ENCODE measurements at regions not wholly inside any gene's neighbourhood (a gene's known extent, or its start where the extent isn't known, plus 50 kb on each side); places are given as distances from the start of the nearest gene placed in this dataset. TPM values are rescaled to one million over a fixed set of nuclear protein-coding genes. Genes with fewer than 3 reads are reported as not detected.

DNA sequence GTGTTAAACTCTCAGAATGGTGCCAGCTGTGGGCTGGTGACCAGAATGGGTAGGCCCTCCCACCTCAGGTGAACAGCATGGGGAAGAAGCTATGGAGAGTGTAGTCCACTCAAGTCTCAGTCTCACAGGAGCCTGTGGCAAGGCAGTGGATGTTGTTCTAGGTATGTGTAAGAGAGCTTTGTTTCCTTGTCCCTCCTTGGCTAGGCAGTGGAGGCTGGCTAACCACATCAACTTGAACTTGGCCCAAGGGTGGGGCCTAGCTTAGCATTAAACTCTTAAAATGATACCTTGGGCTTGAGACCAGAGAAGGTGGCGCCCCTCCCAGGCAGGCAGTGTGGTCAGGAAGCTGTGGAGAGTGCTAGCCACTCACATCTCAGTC lies 53.2 kb upstream of the SLC4A10 start:
- DNase-seq (ENCODE audit: low spot score): no peak

Small RNAs in the stretch of these regions (small RNA-seq; reads per million reads assigned to genes)
- gene RF01210: not detected

All from HT-29 (cell line).